ENCODE measurements at regions not wholly inside any gene's neighbourhood (a gene's known extent, or its start where the extent isn't known, plus 50 kb on each side); places are given as distances from the start of the nearest gene placed in this dataset.
"Not testable (repeated sequence)": the region's sequence is repeated elsewhere in the genome, so short reads cannot be mapped to it uniquely, and the experiment has no call there.

DNA sequence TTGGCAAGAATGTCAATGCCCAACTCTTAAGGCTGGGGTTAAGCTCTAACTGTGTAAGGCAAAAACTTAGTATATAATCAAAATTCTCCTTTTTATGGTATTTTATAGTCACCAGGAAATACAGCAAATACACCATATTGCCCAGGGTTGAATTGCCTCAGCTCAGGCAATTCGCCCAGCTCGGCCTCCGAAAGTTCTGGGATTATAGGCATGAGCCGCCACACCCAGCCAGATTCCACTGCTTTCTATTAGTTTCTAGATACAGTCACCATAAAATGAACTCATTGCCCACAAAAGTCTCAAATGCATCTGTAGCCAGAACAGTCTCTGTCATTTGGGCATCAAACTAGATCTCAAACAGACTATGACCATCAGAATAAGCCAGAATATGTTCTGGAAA is 238.7 kb upstream of the TOX3 start:
- DNase-seq: no peak

DNA sequence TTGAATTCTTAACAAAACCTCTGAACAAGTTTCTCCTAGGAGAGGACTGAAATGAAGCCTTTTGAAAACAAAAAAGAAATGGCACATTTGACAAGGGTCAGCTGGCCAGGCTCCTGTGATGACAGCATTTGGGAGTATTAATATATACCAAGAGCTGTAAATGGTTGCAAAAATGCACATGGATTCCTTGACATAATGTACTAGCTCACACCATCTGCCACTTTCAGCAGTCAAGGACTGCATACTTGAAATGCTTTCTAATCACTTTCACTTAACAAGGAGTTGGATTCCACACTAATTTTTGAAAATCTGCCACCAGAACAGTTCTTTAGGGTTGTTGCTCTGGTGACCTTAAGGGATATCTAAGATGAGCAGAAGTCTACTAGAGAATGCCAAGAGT is 236.7 kb upstream of the TOX3 start:
- DNase-seq: peak; percentile 19

DNA sequence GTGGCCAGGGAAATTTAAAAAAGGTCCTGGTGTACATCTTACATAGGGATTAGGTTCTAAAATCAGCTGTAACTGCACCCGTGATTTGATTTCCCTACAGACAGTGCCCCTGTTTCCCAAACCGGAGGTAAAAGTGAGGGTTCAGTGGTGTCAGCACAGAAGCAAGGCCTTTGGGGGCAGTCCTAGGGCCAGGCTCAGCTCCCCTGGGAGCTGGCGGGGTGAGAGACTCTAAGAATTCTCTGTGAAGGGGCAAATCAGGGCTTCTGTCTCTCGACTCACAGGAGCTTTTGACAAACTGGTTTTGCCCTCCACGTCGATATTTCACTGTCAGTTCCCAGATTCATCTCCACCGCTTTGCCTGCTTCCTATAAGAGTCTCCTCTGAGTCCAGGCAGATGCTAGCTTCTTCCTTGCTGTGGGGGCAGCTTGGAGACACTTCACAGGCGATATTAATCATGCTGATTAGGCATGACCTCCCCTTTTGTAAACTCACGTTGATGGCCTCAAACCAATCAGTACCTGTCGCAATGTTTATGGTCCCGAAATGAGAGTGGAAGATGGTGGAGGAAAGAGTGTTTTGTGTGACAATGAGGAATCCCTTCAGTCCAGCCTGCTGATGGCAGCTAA is 234.2 kb upstream of the TOX3 start:
- DNase-seq: no peak

DNA sequence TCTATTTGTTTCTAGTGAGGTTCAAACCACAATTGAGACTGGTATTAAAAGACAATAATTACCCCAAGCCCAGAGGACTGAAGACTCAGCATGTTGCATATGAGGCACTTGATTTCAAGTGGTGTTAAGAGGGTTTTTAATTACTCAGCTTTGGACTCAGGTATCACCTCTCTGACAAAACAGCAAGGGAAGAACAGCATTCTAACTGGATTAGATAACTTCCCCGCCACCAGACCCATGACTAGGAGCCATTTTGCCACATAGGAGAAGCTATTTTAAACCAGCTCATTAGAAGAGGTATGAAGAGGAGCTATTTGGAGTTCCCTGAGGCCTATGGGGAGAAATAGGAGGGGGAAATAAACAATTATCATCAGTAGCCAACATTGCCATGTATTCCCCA is 226.1 kb upstream of the TOX3 start:
- DNase-seq: peak; percentile 92

DNA sequence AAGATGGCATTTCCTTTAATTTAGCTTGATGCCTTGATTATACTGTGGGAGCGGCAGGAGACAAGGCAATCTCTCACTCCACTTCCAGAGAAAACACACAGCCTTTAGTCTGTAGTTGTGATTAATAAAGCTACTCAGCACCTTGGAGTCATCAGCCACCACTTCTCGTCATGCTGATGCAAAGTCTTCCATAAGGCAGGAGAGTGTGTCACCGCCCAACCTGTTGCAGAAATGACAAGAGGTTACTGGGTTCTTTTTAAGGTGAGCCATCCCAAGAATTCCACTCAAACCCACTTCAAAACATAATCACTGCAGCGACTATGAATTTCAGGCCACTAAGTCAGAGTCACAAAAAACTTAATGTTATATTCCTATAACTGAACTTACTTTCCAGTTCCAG is 223.9 kb upstream of the TOX3 start:
- no peak for DNase-seq

DNA sequence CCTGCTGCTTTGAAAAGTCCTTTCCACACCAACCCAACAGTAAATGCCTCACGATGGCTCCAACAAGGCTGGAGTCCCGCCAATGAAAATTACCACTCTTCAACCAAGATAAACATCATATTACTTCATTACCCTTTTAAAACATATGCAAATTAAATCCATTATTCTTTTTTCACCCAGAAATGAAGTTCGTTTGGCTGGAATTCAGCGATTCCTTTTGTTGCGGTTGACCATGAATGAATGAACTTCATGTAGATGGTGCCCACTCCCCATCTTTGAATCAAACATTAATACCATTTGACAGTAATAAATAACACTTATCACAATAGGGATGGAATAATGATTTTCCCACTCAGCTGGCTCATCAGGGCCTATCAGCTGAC is 211.5 kb upstream of the TOX3 start:
- no peak for DNase-seq

DNA sequence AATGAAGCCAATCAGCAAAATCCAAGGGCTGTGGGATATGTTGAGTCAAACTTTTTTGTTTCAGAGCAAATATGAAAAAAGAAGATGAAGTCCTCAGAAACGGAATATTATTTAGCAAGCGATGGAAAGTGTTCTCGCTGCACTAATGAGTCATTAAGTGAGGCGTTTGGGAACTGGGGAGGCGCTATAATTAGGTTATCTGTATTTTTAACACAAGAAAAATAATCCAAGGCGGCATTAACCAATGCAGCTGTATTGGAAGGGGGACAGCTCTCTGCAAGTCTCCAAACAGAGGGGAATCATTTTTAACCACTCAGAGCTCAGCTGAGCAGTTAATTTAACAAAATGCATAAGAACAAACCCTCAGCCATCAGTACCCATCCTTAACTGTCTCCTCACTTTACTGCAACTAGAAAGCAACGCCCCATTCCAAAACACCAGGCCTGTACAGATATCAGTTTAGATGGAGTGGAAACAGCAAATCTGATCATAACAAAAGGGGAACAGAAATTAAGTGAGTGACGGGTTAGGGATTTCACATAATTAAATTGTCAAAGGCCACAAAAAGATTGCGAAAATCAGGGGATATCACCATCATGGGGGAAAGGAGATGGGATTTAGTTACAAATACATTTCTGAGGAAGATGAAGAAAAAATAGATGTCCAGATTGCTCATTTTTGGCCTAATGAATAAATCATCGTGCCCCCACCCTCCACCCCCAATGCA is 211.0 kb upstream of the TOX3 start:
- no peak for DNase-seq

DNA sequence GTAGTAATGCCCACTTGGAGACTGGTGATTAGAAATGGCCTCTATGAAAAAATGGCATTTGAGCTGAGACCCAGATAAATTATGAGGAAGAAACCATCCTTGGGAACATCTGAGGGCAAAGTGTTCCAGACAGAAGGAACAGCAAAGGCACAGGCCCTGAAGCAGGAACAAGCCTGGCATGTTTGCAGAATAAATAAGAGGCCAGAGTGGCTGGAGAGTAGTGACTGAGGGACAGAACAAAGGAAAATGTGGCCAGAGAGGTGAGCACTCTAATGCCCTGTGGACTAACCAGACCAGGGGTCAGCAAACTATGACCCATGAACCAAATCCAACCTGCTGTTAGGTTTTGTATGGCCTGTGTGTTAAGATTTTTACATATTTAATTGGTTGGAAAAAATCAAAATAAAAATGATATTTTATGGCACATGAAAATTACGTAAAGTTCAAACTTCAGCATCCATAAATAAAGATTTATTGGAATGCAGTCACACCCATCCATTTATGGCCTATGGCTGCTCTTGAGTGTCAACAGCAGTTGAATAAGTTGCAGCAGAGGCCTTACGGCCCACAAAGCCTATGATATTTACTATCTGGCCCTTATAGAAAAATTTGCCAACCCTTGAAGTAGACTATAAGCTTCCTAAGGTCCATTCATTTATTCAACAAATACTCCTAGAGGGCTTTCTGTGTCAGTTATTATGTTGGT is 210.0 kb upstream of the TOX3 start:
- no peak for DNase-seq

DNA sequence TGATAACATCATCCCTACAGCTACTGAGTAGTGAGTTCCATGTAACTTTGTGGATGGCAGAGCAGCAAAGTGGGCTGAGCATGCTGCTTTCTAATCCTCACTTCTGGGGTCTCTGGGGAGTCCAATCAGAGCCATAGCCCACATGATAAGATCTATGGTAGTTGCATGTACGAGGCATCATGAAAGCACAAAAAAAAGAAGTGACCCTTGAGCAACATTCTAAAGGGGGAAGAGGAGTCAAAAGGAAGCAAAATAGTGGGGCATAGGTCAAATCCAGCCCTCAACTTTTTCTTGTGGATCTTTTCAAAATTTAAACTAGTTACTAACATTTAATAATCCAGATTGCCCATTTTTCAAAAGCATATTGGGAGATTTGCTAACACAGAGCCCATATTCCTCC is 208.5 kb upstream of the TOX3 start:
- no peak for DNase-seq

DNA sequence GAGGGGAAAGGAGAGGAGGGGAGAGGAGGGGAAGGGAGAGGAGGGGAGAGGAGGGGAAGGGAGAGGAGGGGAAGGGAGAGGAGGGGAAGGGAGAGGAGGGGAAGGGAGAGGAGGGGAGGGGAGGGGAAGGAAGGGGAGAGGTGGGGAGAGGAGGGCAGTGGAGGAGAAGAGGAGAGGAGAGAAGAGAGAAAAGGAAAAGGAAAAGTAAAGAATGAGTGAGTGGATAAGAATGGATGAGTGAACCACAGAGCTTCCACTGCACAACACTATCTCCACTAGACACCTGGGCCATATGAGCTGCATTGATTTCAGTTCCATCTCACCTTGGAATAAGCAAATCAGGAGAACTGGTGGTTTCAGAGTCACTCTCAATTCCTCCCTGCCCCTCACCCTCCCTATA is 204.1 kb upstream of the TOX3 start:
- no peak for DNase-seq

DNA sequence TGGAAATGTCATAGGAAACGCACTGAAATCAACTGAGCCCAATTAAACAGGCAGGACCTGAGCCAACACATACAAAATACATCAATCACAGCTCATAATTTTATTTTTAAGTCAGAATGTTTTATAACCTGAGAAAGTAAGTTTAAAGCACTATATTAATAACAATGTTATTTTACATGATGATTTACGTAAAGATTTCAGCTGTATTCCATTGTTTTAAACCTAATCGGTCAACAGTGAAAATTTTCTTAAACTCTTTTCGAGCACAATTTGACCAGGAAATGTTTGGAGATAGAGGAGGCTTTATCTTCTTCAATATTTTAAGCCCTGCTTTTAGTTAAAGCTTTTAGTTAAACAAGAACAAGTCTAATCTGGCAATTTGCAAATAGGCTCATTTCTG is 201.8 kb upstream of the TOX3 start:
- no peak for DNase-seq

DNA sequence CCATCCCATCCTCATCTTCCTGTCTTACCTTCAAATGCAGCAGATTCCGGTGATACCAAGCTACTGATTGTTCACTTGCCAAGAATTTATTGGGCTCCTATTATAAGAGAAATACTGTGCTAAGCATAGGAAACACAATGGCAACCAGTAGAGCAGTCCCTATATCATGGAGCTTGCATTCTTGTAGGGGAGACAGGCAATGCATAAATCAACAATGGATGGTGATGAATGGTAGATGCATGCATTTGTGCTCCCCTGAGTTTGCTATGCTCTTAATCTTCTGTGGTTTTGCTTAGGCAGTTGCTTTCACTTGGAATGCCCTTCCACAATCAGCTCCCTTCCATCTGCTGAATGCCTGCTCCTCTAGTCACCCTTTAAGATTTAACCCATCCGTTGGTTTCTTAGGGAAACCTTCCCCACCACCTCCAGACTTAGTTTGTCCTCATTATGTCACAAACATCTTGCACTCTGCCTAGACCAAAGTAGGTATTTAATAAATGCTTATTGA is 200.2 kb upstream of the TOX3 start:
- DNase-seq: no peak

DNA sequence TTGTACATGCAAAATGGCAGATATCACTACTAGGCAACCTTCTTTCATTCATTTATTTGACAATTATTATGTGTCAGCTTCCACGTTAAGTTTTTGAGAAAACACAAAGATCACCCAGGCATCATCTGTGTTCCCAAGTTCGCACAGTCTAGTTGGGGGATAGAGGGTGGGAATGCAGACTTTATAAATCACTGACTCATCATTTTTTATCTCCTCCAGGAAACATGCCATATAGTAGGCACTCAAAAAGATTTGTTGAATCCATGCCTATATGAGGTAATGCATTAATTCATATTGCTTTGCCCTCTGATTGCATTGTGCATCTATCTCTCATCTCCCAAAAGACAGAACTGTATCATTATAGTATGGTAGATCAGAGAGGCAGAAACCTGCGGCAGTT is 196.8 kb upstream of the TOX3 start:
- no peak for DNase-seq

DNA sequence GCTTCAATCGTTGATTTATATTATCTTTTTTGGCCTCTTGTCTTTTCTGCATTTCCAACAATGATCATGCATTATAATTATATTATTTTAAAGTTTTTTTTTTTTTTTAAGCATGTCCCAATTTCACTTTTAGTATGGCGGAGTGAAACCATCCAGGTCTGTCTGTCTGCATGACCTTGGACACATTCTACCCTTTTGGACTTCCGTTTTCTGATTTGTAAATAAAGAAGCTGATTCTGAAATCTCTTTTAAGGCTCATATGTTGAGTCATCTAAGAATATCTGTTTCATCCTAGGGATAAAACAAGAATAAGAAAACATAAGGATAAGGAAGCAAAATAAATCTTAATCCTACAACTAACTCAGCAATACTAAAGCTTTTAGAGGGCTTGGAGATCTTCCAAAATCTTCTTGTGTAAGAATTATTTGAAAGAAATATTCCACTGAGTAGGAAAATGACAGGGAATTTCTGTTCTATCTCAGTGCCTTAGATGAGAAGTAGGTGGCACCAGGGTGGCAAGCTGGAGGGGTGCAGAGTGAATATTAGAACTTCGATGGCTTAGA is 195.7 kb upstream of the TOX3 start:
- no peak for DNase-seq

DNA sequence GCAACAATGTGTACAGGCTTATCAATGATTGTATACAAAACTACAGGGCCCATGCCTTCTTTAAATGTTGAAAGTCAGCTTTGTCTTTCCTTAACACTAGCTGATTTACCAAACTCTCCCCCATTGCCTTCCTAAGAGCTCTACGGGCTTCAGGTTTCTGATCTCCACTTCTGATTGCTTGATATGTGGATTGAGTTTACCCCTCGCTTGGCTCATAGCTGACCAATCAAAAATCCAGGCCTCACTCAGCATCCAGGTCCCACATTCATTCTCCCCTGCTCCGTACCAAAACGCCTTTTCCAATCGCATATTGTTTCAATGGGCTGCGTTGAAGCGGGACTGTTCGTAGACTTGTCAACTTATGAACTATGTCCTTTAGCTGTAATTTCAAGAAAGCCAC is 195.1 kb upstream of the TOX3 start:
- DNase-seq: no peak

DNA sequence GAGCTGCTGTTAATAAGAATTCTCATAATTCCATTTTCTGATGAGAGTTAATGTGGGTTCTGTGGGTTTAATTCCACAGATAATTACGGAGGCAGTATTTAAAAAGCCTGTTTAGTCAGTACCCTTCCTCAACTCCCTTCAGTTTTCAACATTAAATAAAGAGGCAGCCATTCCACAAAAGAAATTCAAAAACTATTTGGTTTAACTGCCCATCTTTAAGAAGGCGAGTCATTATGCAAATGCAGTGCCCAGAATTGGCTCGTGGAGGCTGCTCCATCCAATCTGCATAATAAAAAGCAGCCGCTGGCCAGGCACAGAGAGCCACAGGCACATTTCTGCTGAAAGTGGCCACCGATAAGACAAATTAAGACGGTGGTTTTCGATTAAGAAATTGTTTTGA is 194.4 kb upstream of the TOX3 start:
- DNase-seq: no peak

DNA sequence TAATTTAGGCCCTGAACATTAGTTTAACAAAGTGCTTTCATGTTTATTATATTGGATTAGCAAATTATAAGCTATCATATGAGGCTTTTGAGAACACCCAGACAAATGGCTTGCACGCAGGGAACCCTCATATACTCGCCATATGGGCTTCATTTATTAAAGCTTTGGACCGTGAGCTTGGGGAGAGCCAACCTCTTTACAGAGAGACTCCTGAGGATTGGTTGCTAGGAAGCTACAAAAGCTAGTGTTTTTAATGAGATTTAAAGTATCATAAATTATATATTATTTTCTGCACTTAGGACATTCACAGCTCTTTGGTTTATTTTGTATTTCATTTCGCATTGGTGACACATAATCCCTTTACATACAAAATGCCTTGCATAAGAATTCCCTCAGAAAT is 193.8 kb upstream of the TOX3 start:
- DNase-seq: peak; percentile 47

DNA sequence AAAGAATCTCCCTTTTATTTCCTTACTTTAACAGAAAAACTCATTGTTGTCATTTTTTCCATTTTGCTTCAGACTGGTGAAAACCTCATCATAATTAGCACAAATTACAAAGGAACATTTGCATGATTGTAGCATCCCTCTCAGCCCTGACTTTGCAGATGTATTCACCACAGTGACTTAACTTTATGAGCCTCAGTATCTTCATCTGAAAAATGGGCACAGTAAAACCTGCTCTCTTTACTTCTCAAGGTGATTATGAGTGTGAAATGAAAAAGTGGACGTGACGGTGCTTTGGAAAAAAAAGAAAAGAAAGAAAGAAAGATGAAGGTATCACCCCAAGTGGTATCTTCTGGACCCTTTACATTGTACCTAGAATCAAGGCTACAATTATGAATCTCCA is 193.4 kb upstream of the TOX3 start:
- no peak for DNase-seq

DNA sequence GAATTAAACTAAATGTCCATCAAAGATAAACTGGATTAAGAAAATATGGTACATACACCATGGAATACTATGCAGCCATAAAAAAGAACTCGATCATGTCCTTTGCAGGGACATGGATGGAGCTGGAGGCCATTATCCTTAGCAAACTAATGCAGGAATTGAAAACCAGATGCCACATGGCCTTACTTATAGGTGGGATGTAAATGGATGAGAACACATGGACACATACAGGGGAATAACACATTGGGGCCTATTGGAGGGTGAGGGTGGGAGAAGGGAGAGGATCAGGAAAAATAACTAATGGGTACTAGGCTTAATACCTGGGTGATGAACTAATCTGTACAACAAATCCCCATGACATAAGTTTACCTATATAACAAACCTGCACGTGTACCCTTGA is 192.0 kb upstream of the TOX3 start:
- not testable (repeated sequence) for DNase-seq

DNA sequence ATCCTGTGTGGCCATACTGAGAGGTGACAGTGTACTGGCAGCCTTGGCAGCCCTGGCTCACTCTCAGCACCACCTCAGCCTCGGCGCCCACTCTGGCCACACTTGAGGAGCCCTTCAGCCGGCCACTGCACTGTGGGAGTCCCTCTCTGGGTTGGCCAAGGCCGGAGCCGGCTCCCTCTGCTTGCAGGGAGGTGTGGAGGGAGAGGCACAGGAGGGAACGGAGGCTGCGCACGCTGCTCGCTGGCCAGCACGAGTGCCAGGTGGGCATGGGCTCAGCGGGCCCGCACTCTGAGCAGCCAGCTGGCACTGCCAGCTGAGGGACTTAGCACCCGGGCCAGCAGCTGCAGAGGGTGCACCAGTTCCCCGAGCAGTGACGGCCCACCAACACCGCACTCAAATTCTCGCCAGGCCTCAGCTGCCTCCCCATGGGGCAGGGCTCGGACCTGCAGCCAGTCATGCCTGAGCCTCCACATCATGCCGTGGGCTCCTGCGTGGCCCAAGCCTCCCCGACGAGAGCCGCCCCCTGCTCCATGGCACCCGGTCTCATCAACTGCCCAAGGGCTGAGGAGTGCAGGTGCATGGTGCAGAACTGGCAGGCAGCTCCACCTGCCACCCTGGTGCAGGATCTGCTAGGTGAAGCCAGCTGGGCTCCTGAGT is 184.4 kb upstream of the TOX3 start:
- DNase-seq: no peak

DNA sequence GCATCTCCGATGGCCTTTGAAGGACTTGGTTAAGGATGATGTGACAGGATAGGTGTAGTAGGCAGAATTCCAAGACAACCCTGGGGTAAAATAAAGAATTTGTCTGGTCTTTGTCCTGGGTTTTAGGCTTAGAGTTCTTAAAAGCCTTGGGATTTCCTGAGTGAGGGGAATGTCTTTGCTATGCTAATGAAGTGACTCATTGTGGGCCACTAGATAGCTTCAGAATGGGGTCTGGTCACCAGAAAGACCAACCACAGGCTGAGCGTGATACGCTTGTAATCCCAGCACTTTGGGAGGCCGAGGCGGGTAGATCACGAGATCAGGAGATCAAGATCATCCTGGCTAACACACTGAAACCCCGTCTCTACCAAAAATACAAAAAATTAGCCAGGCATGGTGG is 182.8 kb upstream of the TOX3 start:
- DNase-seq: no peak

DNA sequence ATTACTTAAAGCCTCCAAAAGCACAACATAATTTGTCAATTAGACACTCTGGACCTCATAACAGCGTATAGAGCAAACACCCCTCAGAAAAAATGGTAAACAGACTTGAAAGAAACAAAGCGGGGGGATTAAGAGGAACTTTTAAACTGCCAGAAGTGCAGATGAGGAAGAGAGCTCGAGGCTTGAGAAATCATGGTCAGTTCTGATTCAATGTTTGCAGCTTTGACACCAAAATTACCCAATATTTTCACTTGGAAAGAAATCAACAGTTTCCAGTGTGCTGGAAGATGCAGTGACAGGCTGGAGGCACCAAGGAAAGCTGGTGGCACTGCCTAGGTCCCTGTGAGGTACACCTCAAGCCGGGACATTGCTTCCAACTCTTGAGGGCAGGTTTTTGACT is 180.9 kb upstream of the TOX3 start:
- DNase-seq: peak; percentile 73

DNA sequence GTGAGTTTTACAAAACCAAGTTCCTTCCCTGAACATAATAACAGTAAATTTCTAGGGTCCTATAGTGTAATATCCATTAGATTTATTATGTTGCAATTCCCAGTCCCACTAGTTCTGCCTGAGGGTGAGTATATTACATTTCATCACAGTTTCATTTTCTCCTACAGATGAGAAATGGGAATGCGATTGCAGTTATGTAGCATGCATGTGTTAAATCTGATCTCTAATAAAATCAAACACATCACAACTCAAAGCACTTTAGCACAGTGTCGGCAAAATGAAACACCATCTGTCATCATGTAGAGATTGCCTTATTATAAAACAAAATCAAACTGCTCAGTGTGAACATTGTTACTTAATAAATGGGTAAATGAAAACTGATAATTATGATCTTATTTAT is 180.5 kb upstream of the TOX3 start:
- peak; percentile 81 for DNase-seq

All from NCI-H2171 treated with DMSO at 0.1 percent for 48 hours (cell line).